ENCODE measurements at regions not wholly inside any gene's neighbourhood (a gene's known extent, or its start where the extent isn't known, plus 50 kb on each side); places are given as distances from the start of the nearest gene placed in this dataset.

DNA sequence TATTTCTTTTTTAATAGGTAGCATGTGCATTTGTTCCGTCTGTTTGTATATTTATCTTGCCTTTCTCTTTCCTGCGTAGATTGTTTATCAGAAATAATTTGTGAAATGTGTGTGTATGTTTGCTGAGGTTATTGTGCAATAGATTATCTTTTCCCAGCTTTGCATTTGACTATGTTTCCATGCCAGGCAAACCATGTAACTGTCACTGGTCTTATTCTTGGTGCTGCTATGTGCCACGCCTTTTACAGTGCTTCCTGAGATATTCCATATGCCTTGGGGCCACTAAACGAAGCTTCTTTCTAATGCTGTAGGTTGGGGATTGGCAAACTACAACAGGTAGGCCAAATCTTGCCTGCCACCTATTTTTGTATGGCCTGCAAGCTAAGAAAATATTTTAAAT, 598.8 kb downstream of the PLPP3 start:
- DNase-seq (ENCODE audit: low read depth): peak; percentile 74
- TF ChIP-seq, protein P1, sequence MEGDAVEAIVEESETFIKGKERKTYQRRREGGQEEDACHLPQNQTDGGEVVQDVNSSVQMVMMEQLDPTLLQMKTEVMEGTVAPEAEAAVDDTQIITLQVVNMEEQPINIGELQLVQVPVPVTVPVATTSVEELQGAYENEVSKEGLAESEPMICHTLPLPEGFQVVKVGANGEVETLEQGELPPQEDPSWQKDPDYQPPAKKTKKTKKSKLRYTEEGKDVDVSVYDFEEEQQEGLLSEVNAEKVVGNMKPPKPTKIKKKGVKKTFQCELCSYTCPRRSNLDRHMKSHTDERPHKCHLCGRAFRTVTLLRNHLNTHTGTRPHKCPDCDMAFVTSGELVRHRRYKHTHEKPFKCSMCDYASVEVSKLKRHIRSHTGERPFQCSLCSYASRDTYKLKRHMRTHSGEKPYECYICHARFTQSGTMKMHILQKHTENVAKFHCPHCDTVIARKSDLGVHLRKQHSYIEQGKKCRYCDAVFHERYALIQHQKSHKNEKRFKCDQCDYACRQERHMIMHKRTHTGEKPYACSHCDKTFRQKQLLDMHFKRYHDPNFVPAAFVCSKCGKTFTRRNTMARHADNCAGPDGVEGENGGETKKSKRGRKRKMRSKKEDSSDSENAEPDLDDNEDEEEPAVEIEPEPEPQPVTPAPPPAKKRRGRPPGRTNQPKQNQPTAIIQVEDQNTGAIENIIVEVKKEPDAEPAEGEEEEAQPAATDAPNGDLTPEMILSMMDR (IDR thresholded peaks at IDR 0.05; ENCODE audit: insufficient read depth, low read depth, low read length): no peak
- no peak overlapping the region for H3K4me3 ChIP-seq (ENCODE audit: low read depth, low read length)

DNA sequence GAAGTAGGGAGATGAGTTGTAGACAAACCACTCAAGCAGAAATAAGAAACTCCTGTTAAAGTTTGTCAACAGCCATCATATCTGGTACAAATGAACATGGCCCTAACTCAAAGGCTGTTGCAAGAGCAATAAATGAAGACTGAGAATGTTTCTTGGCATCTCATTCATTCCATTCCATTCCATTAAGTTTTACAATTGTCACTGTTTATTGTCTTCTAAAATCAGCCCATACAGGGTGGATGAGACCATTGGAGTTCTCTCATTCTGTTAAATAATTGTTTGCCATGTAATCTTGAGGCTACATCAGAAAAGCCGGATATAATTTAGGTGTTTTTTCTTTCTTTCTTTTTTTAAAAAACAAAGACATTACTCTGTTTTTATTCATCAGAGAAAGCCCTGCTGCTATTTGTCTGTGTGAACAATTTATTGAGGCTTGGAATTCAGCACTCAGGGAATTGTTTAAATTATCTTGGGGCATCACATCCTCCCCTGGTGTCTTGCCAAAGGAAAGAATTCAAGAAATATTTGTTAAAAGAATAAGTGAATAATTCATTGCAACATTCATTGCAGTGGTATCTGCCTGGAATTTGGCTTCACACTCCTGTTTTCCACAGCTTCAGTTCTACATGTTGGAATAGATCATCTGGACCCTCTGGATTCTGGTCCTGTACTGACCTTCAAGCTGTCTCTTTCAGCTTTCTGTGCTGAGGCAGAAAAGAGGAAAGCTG, 604.5 kb downstream of the PLPP3 start:
- TF ChIP-seq, protein P1 (IDR thresholded peaks at IDR 0.05; ENCODE audit: insufficient read depth, low read depth, low read length): no peak
- H3K4me3 ChIP-seq (ENCODE audit: low read depth, low read length): no peak overlapping the region
- DNase-seq (ENCODE audit: low read depth): peak; percentile 36

DNA sequence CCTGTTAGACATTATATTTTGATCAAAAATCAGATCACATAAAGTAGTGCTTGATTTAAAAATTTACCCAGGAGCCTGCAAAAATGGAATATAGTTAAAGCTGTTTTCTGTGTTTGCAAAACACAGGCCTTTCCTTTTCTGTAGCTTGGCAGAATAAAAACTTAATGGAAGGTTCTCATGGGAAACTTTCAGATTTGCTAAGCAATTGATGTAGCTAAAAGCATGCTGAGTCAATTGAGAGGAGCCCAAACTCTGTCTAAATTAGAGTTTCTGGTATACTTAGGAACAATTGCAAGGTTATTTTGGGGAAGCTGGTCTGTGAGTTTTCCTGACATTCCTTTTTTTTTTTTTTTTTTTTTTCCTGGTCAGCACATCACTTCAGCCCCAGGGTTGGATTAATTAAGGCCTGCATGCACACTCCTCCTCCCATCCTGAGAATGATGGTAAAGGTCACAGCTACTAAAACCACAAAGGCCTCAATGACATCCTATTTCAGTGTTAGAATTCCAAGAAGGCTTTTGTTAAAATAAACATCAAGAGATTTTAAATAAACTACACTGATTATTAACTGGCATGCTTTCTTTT, 608.7 kb downstream of the PLPP3 start:
- peak; percentile 68 for DNase-seq (ENCODE audit: low read depth)
- TF ChIP-seq, protein P1 (IDR thresholded peaks at IDR 0.05; ENCODE audit: insufficient read depth, low read depth, low read length): no peak
- H3K4me3 ChIP-seq (ENCODE audit: low read depth, low read length): no peak overlapping the region

DNA sequence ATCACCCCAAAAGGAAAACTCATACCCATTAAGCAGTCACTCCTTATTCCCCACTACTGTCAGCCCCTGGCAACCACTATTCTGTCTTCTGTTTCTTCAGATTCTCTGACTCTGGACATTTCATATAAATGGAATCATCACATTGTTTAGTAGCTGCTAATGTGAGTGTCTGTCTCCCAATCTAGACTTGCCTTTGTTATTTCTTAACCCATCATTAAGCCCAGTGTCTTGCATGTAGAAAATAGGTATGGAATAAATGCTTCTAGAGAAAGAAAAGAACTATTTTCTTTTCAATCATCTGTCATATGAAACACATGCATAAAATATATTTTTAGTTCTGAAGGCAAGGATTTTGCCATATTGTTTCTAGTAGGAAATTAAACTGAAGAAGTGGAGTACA, 610.0 kb downstream of the PLPP3 start:
- no peak overlapping the region for H3K4me3 ChIP-seq (ENCODE audit: low read depth, low read length)
- DNase-seq (ENCODE audit: low read depth): no peak
- TF ChIP-seq, protein P1 (IDR thresholded peaks at IDR 0.05; ENCODE audit: insufficient read depth, low read depth, low read length): no peak

DNA sequence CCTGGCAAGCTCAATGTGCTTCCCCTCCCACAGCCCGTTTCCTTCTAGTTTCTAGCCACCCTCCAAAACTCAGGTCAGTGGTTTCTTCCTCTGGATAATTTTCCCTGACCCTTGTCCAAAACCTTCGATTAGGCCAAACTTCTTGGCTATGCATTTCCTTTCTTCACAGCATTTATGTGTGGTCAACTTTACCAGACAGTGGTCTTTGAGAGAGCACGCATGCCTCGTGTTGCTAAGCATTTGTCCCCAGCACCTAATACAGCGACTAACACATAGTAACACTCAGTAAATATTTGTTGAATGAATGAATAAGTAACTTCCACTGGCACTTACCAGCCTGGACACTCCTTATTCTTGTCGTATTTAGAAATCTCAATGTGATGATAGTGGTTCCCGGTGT, 610.7 kb downstream of the PLPP3 start:
- TF ChIP-seq, protein P1 (IDR thresholded peaks at IDR 0.05; ENCODE audit: insufficient read depth, low read depth, low read length): no peak
- no peak overlapping the region for H3K4me3 ChIP-seq (ENCODE audit: low read depth, low read length)
- no peak for DNase-seq (ENCODE audit: low read depth)

DNA sequence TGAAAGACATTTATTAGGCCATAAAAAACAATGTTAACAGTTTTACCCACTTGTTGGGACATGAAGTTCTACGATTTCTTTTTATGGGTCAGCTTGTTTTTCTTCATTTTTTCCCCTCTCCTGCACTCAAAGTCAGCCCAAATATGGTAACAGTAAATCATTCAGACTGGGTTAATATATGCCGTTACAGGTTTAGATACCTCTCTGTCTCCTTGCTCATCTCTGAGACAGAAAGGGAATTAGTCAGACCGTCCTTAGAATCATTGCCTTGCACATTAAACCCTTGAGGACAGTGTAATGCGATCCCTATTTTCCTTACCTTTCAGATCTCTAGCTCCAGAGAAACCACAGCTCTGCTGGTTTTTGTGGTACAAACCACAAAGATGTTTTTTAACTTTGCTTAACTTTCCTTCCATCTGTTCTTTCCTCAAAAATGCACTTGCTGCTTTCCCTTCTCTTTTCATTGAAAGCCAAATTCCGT, 613.3 kb downstream of the PLPP3 start:
- peak; percentile 55 for DNase-seq (ENCODE audit: low read depth)
- TF ChIP-seq, protein P1 (IDR thresholded peaks at IDR 0.05; ENCODE audit: insufficient read depth, low read depth, low read length): no peak
- no peak overlapping the region for H3K4me3 ChIP-seq (ENCODE audit: low read depth, low read length)
